ENCODE measurements at regions not wholly inside any gene's neighbourhood (a gene's known extent, or its start where the extent isn't known, plus 50 kb on each side); places are given as distances from the start of the nearest gene placed in this dataset.

DNA sequence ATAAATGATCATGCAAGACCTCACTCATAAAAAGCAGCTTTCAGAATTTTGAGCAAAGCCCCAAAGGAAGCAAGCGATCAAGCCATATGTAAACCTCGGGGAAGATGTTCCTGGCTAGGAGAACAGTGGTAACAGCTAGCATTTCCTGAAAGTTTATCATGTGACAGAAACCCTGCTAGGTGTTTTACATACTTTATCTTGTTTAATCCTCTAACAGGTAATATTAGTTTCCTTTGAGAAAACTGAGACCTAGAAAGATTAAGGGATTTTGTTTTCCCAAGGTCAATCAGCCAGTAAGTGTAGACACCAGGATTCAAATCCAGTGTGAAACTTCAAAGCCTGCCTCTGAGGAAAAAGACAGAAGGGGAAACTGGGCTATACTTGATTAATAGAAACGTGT lies 362.4 kb upstream of the MAF start:
- no peak overlapping the region for H3K4me3 ChIP-seq (ENCODE audit: low read depth, low read length)
- DNase-seq (ENCODE audit: low read depth): no peak
- TF ChIP-seq, protein P1, sequence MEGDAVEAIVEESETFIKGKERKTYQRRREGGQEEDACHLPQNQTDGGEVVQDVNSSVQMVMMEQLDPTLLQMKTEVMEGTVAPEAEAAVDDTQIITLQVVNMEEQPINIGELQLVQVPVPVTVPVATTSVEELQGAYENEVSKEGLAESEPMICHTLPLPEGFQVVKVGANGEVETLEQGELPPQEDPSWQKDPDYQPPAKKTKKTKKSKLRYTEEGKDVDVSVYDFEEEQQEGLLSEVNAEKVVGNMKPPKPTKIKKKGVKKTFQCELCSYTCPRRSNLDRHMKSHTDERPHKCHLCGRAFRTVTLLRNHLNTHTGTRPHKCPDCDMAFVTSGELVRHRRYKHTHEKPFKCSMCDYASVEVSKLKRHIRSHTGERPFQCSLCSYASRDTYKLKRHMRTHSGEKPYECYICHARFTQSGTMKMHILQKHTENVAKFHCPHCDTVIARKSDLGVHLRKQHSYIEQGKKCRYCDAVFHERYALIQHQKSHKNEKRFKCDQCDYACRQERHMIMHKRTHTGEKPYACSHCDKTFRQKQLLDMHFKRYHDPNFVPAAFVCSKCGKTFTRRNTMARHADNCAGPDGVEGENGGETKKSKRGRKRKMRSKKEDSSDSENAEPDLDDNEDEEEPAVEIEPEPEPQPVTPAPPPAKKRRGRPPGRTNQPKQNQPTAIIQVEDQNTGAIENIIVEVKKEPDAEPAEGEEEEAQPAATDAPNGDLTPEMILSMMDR (conservative IDR thresholded peaks at IDR 0.05; ENCODE audit: low read depth, low read length): no peak

DNA sequence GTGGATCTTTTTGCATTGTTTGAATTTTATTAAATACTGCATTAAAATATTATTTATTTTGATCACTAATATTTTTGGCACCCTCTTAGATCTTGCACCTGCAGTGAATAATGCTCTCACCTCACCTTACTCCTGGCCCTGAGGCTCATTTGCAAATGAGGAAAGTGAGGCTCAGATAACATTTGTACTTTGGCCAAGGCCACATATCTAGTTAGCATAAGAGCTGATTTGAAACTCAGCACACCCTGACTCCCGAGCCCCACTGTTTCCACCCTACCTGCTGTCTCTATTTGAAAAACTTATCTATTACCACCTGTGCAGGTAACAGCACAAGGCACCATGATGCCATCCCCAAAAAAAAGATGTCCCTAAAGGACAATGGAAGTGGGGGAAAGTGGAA lies 358.7 kb upstream of the MAF start:
- H3K4me3 ChIP-seq (ENCODE audit: low read depth, low read length): no peak overlapping the region
- DNase-seq (ENCODE audit: low read depth): no peak
- TF ChIP-seq, protein P1 (conservative IDR thresholded peaks at IDR 0.05; ENCODE audit: low read depth, low read length): no peak

DNA sequence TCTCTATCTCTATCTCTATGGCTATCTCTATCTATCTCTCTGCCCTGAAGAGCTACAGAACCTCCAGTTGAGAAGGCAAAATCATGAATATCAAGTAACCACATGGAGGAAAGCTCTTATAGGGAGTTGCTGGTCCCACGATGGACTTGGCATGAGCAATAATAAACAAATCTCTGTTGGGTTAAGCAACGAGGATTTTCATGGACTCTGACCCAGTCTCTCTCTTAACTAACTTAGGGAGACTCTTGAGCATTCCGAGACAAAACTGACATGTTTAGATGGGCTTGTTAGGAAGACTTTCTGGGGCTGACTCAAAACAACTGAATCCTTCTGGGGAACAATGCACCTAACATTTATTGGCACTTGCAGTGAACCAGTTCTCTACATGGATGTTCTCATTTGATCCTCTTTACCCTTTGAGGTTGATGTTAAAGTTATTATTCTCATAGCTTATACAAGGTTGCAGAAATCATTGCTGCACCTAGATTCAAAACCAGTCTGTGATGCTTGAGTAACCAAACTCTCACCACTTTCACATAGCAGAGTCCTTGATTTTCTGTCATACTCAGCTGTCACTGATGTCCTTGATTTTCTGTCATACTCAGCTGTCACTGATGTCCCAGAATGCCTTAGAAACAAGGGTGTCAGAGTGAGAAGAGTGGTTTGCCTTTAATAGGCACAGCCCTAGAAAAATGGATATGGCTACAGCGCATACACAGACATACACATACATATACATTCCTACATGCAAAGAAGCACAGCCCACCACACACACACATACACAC lies 354.6 kb upstream of the MAF start:
- DNase-seq (ENCODE audit: low read depth): no peak
- no peak overlapping the region for H3K4me3 ChIP-seq (ENCODE audit: low read depth, low read length)
- TF ChIP-seq, protein P1 (conservative IDR thresholded peaks at IDR 0.05; ENCODE audit: low read depth, low read length): no peak

DNA sequence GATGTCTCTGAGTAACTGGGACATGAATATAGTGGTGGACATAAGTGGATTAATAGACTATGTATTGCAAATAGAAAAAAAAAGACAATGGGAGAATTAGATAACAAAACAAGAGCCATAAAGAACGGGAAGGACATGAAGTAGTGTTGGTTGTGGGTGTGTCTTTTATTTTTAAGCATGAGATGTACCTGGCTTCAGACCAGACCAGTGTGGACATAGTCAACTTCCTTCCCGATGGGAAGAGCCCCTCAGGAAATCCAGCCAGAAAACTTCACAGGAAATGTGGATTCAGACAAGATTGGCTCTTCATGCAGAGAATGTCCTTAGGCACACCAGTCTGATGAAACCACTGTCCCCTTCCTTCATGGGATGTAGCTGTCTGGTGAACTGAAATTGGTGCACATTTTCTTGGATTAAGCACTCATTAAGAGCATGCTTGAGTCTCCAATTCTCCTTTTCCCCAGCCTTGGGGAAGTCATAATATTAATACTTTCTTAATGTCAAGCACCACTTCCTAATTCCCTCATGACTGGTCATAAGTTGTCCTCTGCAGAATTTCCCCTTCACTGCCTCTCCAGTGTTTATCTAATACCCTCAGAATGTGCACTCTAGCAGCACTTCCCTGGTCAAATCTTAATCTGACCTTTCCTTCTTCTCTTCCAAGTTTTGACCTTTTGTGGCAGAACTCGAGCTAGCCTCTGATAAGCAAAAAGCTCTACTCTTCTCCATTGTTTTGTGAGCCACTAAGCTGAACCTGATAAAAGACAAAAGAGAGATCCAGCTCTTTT lies 350.6 kb upstream of the MAF start:
- TF ChIP-seq, protein P1 (conservative IDR thresholded peaks at IDR 0.05; ENCODE audit: low read depth, low read length): no peak
- DNase-seq (ENCODE audit: low read depth): no peak
- H3K4me3 ChIP-seq (ENCODE audit: low read depth, low read length): no peak overlapping the region

DNA sequence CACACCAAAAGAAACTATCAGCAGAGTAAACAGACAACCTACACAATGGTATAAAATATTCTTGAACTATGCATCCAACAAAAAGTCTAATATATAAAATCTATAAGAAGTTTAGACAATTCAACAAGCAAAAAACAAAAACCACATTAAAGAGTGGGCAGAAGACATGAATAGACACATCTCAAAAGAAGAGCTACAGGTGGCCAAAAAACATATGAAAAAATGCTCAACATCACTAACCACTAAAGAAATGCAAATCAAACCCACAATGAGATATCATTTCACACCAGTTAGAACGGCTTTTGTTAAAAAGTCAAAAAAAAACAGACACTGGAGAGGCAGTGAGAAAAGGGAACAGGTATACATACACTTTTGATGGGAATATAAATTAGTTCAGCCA lies 348.9 kb upstream of the MAF start:
- DNase-seq (ENCODE audit: low read depth): no peak
- TF ChIP-seq, protein P1 (conservative IDR thresholded peaks at IDR 0.05; ENCODE audit: low read depth, low read length): no peak
- no peak overlapping the region for H3K4me3 ChIP-seq (ENCODE audit: low read depth, low read length)

DNA sequence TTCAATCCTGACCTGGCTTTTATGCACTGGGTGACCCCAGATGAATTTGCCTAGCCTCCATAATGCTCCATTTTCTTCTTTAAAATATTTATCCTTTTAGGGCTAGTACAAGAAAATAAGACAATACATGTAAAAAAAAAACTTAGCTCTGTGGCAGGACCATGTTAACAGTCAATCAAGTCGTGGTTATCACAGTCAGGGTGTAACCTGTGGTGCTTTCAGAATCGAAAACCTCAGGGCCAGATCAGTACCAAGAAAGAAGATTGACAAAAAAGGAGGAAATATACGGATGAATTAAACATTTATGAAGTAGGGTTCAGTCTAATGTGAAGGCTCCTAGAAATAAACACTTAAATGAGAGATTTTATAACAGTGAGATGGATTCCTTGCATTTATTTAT lies 347.2 kb upstream of the MAF start:
- no peak for DNase-seq (ENCODE audit: low read depth)
- TF ChIP-seq, protein P1 (conservative IDR thresholded peaks at IDR 0.05; ENCODE audit: low read depth, low read length): no peak
- no peak overlapping the region for H3K4me3 ChIP-seq (ENCODE audit: low read depth, low read length)
